GM21576 (cell line): ENCODE measurements at regions not wholly inside any gene's neighbourhood (a gene's known extent, or its start where the extent isn't known, plus 50 kb on each side); places are given as distances from the start of the nearest gene placed in this dataset.

ENCODE experiments used
- ATAC-seq: cut with Tn5 transposase; IDR thresholded peaks from one replicate; pipeline ENCODE4 v1.9.1; 2021; ENCODE audit warnings: mild to moderate bottlenecking, moderate library complexity; ENCODE audit not compliant: unreplicated experiment

DNA sequence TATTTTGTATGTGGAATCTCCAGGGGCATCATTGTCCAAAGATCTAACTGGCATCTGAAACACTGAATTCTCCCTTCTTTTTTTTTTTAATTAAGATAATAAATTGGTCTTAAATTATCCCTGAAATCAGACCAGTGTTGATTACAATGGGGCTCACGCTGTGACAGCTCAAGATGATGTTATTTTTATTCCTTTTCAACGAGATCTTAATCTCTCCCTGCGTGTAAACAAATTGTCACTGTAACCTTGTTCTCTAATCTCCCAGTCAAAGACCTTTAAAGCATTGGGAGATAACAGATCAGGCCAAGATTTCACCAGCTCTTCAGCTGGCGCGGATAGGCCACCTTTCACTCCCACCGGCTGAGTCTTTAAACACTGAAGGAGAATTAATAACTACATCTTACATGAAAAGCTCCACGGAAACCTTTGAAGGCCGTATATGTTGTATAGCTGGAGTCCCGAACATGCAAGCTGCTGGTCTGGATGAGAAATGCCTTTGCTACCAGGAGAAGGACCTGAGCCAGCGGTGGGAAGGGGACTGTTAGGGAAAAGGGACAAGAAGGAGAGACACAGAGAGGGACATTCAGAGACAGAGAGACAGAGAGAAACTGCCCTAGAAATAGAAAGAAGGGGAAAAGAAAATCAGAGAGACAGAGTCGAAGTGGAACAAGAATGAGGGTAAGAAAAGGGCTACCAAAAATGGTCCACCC, 418.8 kb upstream of the NR2F2 start:
- no peak for ATAC-seq

DNA sequence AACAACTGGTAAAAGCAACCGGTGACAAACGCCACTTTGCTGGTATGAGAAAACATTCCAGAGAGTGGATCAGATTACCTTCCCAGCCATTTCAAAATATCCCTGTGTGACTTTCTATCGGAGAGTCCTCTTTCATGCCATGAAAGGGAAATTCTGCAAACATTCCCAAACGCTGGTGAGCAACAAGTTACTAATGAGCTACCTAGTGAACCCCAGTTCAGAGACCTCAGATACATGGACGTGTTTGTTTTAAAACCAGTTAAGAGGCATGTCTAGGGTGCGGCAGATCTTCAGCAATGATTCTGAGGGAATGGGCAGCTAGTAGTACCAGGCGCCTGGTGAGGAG, 418.2 kb upstream of the NR2F2 start:
- no peak for ATAC-seq

DNA sequence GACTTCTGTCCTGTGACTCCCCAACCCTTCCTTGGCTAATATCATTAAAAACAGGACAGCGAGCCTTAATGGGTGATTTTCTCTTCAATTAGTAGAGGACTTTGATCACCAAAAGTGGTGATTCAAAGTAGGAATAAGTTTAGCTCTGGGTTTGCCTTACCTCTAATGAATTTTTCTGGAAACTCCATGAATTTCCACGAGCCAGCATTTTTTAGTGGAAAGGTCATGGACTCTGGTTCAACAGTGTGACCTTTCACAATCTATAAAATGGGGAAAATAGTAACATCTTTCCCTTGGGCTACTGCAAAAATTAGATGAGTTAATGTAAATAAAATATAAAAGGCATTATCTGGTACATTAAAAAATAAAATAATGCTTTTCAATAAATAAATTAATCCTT, 417.8 kb upstream of the NR2F2 start:
- ATAC-seq = no peak

DNA sequence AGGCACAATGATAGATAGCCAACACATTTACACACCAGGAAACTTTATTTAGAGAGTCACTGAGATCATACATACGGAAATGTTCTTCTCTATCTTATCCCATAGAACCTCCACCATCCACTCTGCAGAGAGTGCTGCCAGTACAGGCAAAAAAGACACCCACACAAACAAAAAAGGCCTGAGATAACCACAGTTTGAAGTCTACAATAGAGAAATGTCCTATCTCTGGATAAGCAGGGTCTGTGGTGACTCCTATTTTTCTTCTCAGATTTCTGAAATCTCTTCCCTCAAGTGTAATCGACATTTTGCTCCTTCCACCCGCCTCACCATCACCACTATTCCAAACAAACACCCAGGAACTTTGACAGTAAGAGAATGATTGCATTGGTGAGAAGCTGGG, 413.9 kb upstream of the NR2F2 start:
- ATAC-seq = no peak

DNA sequence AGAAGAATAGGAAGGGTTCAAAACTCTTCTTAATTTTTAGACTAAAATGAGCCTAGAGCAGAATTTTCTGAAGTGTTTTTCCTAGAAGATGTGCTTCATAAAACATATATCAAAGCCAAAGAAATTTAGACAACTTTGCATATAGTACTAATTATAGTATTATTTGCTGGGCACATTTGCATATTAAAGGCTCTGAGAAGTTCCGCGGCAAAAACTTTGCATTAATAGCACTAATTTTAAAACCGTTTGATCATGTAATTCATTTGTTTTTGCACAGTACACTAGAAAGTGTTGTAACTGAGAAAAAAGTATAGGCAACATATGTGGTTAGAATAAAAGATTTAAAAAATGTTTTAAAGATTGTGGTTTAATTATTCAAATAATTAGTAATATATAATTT, 412.0 kb upstream of the NR2F2 start:
- ATAC-seq = no peak

DNA sequence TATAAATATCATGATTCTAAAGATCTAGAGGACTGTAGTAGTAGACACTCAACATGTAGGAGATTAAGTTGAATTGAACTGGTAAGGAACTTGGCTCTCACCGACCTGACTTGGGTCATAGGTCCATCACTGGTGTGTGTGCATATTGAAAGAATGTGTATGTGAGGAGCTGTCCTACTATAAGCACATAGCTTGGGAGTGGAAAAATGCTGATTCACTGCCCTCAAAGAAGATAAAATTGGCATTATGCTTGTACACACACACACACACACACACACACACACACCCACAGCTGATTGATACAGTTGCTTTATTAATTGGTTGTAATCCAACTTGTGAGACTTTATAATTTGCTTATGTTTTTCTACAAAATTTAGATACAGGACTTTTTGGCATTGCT, 411.0 kb upstream of the NR2F2 start:
- no peak for ATAC-seq

DNA sequence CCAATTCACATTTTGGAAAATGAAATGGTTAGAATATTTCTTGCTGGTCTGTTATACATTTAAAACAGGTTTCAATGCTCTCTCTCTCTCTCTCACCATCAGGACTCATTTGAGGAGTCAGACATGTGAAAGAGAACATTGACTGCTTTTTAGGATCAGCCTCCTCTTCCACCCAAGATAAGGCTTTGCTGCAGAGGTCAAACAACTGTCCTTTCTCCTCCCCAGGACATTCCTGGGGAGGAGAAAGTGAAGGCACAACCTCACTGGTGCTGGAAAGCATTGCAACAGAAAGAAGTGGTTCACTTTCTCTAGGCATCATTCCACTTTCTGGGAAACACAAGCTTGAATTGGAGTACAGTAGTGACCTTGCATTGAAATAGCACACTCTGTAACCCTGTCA, 409.1 kb upstream of the NR2F2 start:
- ATAC-seq = no peak

DNA sequence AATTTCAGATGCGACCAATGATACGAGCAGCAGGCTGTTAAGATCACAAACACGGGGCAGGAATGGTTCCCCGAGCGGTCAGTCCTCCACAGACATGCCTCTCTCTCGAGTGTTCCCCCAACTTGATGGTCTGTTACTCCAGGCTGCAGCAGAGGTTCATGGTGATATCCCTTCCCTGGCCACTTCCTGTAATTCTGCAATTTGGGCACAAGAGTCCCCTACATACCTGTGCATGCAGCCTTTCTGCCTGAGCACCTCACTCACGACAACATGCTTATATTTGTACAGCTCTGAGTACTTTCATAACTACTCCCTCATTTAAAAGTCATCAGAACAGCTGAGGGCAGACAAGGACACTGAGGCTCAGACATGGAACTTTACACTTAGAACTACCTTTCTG, 408.1 kb upstream of the NR2F2 start:
- no peak for ATAC-seq

DNA sequence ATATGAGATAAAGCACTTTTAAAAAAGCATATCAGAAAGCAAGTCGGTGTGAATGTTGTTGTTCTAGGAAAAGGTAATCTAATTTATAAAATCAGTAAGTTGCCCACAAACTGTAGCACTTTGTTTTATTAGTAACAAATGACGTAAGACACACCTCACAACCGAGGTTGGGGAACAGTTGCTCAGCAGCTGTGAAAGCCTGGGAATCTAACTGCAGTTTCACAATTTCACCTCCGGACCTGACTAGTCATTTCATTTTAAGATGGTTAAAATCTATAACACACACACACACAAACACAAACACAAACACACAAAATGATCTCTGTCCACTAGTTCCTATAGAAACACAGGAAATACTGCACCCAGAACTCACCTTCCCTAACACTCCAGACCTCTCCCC, 406.7 kb upstream of the NR2F2 start:
- no peak for ATAC-seq

DNA sequence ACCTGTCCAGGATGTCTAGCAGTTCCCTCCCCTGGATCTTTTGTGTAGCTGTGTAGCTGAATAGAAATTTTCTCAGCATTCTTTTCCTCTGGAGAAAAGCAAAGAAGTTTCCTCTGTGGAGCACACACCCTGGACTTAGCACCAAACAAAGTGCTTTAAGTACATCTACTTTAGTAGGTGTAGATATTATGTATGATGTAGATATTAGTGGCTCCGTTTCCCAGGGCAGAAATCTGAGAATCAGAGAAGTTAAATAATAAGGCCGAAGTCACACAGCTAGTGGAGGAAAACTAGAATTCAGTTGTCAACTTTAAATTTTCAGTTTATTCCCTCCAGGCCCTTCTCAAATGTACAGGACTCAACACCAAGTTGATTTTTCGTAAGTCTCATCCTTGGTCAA, 401.7 kb upstream of the NR2F2 start:
- no peak for ATAC-seq

DNA sequence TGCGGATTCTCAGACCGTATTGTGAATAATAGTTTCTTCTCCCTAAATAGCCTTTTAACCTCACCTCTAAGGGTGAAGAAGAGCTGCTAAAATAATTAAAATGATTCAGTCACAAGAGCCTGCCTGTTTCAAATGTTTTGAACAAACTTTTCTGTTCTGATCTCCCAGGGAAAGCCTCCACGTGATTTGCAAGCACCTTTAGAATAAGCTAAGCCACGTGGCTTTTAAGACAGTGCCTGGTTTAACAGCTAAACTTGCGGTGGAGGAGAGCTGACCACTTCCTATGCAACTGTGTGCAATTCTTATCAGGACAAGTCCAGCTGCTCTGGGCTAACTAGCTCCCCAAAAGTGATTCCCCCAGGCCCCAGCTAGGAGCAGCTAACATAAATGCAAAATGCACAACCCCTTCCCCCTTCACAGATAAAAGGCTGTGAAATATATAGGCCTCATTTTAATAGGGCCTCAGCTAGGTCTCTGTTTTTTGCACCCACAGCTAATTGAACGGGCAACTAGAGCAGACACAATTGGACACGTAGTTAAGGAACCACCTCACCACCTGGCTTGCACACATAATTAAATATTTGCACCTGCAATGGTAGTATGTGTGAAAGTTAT, 401.2 kb upstream of the NR2F2 start:
- ATAC-seq = no peak

DNA sequence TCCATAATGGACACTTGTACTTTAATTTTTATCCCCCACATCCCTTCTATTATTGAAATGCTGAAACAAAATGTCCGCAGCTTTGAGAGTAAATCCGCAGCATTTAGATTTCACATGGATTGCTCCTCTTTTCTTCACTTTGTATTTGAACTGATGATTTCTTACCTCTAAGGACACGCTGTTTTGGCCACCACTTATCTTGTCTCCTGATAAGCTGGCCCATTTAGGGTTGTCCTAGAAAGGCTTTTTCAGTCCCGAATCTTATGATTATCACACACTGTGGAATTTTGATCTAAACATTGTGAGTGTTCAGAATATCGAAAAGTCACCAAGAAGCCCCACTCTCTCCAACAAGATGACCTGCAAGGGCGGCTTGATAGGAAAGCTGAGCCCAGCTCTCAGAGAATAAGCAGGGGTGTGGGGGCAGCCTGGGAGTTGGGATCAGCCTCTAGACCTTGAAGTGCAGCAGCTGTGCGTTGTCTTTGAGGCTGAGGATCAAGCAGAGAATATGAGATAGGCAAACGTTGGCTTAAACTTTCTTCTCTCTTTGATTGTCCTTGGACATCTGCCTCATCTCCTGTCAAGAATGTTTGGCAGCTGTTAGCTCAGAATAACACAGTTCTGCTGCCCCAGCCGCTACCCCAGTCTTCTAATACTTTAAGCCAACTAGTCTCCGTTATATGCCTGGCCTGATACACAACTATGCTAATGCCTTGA, 399.7 kb upstream of the NR2F2 start:
- no peak for ATAC-seq

DNA sequence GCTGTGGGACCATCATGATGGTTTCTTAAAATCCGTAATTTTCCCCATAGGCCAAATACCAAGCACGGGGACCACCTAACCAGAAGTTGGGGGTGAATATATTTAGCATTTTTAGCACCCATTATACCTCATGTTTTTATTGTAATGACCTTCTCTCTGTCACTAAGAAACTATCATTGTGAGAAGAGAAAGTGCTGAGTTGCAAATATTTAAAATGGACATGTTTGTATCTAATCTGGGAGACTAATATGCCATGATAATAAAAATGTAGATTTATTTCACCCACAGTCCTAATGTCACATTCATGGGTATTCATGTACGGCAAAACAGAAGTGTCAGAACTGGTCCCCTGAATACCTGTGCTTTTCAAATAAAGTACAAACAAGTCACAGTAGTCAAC, 398.9 kb upstream of the NR2F2 start:
- no peak for ATAC-seq

DNA sequence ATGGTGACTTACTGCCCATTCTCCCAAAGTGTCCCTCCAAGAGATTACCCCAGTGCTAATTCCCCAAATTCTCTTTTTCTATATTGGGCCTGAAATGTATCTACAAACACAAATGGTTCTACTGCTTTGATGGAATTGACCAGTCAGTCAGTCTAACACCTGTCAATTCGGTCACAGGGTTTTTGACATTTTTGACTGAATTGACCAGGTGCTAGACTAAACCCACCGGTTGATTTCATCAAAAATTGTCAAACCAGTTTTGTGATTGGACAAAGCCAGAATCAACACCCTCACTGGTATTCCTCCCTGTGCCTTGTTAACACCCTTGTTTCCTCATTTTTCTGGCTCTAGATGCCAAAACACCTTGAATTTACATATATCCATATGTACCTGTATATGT, 398.4 kb upstream of the NR2F2 start:
- ATAC-seq = no peak

DNA sequence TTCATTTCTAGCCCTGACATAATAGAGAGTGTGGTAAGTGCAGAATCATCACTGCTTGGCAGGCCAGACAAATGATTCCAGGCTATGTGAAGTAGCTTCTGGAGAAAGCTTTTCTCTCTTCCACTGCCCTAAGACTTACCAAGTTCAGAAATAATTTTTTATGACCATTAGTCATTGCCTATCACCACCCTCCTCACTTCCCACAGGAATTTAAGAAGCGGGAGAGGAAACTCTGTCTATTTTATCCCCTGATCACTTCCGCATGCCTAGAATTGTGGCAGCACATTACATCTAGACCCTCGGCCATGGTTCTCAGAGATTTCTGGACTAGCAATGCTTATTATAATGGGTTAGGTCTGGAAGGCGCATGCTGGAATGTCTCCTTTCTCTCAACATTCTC, 397.8 kb upstream of the NR2F2 start:
- ATAC-seq = no peak

DNA sequence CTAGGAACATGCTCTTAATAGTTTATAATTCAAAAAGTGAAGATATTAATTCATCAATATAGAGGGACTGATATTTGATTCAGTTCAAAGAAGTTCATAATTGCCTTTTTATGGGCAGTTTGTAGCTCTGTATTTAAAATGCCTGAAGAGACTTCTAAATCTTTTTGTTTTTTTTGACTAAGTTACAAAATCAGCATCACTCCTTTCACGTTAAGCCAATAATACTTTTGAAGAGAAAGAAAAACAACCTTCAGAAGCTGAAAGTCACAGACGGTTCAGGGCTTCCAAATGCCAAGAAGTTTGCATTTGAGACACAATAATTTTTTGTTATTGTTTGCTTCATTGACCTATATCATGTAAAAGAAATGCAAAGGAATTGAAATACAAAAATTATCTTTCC, 394.6 kb upstream of the NR2F2 start:
- no peak for ATAC-seq

DNA sequence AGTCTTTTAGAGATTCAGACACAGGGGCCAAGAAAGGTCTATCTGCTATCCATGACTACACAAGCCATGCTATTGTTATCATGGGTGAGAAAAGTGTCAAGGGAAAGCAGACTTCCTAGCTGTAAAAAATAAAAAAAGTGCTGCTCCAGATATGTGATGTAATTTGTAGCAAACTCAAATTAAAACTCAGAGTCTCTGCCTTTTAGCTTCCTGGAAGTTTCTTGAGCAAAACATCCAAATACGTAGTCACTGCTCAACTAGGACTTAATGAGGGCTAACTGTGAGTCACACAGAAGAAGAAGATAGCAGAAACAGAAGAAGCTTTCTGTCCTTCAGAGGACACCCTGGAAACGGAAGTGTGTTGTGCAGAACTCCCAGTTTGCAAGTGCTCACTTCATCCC, 393.4 kb upstream of the NR2F2 start:
- no peak for ATAC-seq

DNA sequence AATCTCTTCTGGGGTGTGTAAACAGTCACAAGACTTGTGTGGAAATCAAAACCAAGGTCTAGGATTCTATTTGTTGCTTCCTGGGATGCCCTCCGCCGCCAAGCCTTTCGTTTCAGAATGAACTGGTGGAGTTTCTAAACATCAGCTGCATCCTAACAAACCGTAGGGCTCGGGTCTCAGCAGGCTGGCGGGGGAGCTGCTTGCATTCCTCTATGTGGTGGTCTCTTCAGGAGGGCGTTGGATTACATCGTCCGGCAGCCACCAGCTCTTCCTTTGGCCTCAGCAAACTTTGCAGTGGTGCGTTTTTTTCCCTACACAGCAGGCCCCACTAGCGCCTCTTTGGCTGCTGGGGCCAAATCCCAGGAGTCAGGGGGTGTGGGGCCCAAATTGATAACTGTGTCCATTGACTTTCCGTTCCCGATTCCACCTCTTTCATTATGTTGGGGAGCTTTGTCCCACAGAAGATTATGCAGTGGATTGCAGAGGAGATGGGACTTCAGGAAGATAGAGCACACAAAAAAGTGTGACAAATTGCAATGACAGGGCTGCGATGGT, 390.0 kb upstream of the NR2F2 start:
- no peak for ATAC-seq

DNA sequence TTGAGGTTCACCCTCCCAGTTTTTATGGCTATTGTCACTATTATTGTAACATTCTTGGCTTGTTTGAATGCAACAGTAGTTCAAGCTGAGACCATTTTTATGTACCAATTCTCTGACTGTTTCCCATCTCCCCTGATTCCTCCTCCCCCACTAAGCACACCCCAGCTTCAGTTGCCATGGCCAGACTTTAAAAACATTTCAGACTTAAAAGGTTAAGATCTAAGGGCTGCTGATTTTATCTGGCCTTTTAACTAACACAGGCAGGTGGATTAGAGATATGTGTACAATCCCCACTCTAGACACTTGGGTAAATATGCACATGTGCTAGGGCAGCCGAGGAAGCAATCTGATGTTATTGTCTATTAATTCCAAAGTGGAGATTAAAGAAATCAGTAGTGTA, 386.3 kb upstream of the NR2F2 start:
- no peak for ATAC-seq

DNA sequence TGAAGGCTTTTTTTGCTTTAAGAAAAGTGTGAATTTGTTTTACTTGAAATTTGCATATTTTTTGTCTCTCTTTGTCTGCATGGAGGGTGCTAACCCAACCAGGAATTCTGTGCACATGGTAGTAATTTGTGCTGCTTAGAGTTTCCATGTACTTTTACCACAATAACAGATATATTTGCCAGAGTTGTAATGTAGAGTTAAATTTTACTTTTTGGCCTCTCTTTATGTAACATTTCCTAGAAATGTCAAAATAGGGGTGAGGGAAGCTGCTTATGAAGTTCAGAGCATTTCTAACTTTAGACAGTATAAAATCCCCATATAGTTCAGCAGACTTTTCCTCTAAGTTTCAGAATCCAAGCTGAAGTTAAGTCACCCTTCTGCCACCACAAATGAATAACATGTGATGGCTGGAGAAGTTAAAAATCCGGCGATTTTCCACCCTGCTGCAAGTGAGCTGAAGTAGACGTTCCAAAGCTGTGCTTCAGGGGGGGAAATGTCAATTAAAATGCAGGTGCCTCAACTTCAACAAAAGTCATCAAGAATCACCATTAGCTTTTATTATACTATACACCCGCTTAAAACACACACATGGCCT, 385.7 kb upstream of the NR2F2 start:
- no peak for ATAC-seq

DNA sequence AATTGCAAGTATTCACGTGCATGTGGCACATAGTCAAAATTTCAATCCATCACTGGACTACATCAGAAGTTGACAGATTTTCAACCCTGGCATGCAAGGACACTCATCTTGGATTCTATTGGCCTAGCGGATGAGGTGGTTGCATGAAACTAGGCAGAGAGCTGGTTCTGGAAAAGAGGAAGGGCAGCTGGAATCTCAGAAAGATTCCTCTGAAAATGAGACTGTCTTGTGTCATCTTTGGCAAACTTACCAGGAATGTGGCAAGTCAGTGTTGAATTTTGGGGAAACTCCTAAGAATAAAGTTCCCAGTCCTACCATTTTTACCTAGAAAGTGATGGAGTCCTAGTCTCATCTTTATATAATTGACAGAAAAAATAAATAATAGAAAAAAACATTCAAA, 384.3 kb upstream of the NR2F2 start:
- no peak for ATAC-seq

DNA sequence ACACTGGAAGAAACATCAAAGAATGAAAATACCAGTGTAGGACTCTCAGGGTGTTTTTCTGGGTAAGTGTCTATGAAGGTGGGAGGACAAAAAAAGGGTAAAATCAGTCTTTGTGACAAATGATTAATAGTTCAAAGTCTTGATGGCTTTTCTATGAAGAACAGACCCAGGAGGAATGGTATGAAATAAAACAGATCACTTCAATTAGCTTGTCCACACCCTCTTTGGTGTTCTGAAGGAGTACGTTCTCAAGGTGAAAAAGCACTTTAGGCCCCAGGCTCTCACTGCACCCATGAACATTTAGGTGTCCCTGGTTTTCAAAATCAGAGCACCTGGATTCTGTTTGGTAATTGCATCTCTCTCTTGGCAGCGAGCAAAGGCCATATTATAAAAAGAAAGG, 383.6 kb upstream of the NR2F2 start:
- no peak for ATAC-seq
